ENCODE measurements at regions not wholly inside any gene's neighbourhood (a gene's known extent, or its start where the extent isn't known, plus 50 kb on each side); places are given as distances from the start of the nearest gene placed in this dataset.
A peak's percentile ranks its signal among the peaks of the same experiment; 100 is the strongest.
"Not testable (repeated sequence)": the region's sequence is repeated elsewhere in the genome, so short reads cannot be mapped to it uniquely, and the experiment has no call there.

GRCh38 chr16:48081656-48082055 is 74.1 kb downstream of the ABCC12 start:
- Mint-ChIP-seq H3K36me3 (no peaks in the 10 kb centered on the region), H3K4me1 (no peaks in the 10 kb centered on the region), H3K27ac (no peak overlapping the region), H3K9me3 (no peaks in the 10 kb centered on the region), H3K27me3 (no peaks in the 10 kb centered on the region), H3K4me3 (no peak overlapping the region)
- DNase-seq = no peak
- CTCF ChIA-PET = no interaction called here

GRCh38 chr16:48076455-48077012 is 79.3 kb downstream of the ABCC12 start:
- no peaks in the 10 kb centered on the region for H3K36me3 Mint-ChIP-seq
- no peaks in the 10 kb centered on the region for H3K4me1 Mint-ChIP-seq
- no peaks in the 10 kb centered on the region for H3K9me3 Mint-ChIP-seq
- no peak for DNase-seq
- H3K4me3 Mint-ChIP-seq = no peak overlapping the region
- no peak overlapping the region for H3K27ac Mint-ChIP-seq
- H3K27me3 Mint-ChIP-seq = peaks cover 4% of the 10 kb centered on the region
- CTCF ChIA-PET = no interaction called here

GRCh38 chr16:48075398-48075797 is 80.4 kb downstream of the ABCC12 start:
- no peaks in the 10 kb centered on the region for H3K9me3 Mint-ChIP-seq
- CTCF ChIA-PET = no interaction called here
- no peaks in the 10 kb centered on the region for H3K36me3 Mint-ChIP-seq
- H3K4me1 Mint-ChIP-seq = no peaks in the 10 kb centered on the region
- no peak for DNase-seq
- peaks cover 4% of the 10 kb centered on the region for H3K27me3 Mint-ChIP-seq
- H3K27ac Mint-ChIP-seq = no peak overlapping the region
- no peak overlapping the region for H3K4me3 Mint-ChIP-seq

GRCh38 chr16:48067388-48067787 is 88.4 kb downstream of the ABCC12 start:
- Mint-ChIP-seq H3K4me1 (no peaks in the 10 kb centered on the region), H3K4me3 (no peak overlapping the region), H3K27me3 (peaks cover 3% of the 10 kb centered on the region), H3K36me3 (no peaks in the 10 kb centered on the region), H3K9me3 (peaks cover 2% of the 10 kb centered on the region), H3K27ac (no peak overlapping the region)
- CTCF ChIA-PET = no interaction called here
- DNase-seq = no peak

GRCh38 chr16:48064971-48065370 is 90.8 kb downstream of the ABCC12 start:
- H3K27ac Mint-ChIP-seq = no peak overlapping the region
- DNase-seq = no peak
- no peak overlapping the region for H3K4me3 Mint-ChIP-seq
- peaks cover 2% of the 10 kb centered on the region for H3K9me3 Mint-ChIP-seq
- peaks cover 3% of the 10 kb centered on the region for H3K27me3 Mint-ChIP-seq
- no peaks in the 10 kb centered on the region for H3K36me3 Mint-ChIP-seq
- no peaks in the 10 kb centered on the region for H3K4me1 Mint-ChIP-seq
- CTCF ChIA-PET = no interaction called here

- no peaks in the 10 kb centered on the region for H3K36me3 Mint-ChIP-seq
- no peaks in the 10 kb centered on the region for H3K4me1 Mint-ChIP-seq
- CTCF ChIA-PET = no interaction called here
- peaks cover 3% of the 10 kb centered on the region for H3K27me3 Mint-ChIP-seq
- H3K4me3 Mint-ChIP-seq = no peak overlapping the region
- H3K27ac Mint-ChIP-seq = no peak overlapping the region
- DNase-seq = no peak
- H3K9me3 Mint-ChIP-seq = peaks cover 2% of the 10 kb centered on the region
Measured at GRCh38 chr16:48062681-48063080, 93.1 kb downstream of the ABCC12 start.

- H3K27me3 Mint-ChIP-seq = peaks cover 8% of the 10 kb centered on the region
- no peak overlapping the region for H3K4me3 Mint-ChIP-seq
- DNase-seq = no peak
- H3K4me1 Mint-ChIP-seq = peaks cover 2% of the 10 kb centered on the region
- H3K36me3 Mint-ChIP-seq = no peaks in the 10 kb centered on the region
- H3K9me3 Mint-ChIP-seq = peaks cover 2% of the 10 kb centered on the region
- H3K27ac Mint-ChIP-seq = no peak overlapping the region
- CTCF ChIA-PET = no interaction called here
Measured at GRCh38 chr16:48059936-48060335, 95.9 kb downstream of the ABCC12 start.

- H3K36me3 Mint-ChIP-seq, H3K4me3 Mint-ChIP-seq, H3K9me3 Mint-ChIP-seq, DNase-seq, CTCF ChIA-PET, H3K27ac Mint-ChIP-seq, H3K4me1 Mint-ChIP-seq: not testable (repeated sequence)
- H3K27me3 Mint-ChIP-seq = peaks cover 15% of the 10 kb centered on the region
Measured at GRCh38 chr16:48059190-48059589, 96.6 kb downstream of the ABCC12 start.

GRCh38 chr16:48057048-48057447 is 98.7 kb downstream of the ABCC12 start:
- peaks cover 5% of the 10 kb centered on the region for H3K4me1 Mint-ChIP-seq
- CTCF ChIA-PET = interaction anchor here (5.1 kb wide), 1 partner anchor 913 kb away, joined by 41 read pairs; the partner anchor contains the start of gene NETO2
- H3K27ac Mint-ChIP-seq = no peak overlapping the region

GRCh38 chr16:48054881-48055601 is 100.8 kb downstream of the ABCC12 start:
- no peaks in the 10 kb centered on the region for H3K9me3 Mint-ChIP-seq
- H3K4me1 Mint-ChIP-seq = peaks cover 5% of the 10 kb centered on the region
- CTCF ChIA-PET = interaction anchor here (0.6 to 5.1 kb wide), 7 partner anchors 35 to 1017 kb away, joined by 3 to 41 read pairs (median 3); partner anchors contain the start of gene NETO2
- no peak overlapping the region for H3K27ac Mint-ChIP-seq
- H3K4me3 Mint-ChIP-seq = no peak overlapping the region
- DNase-seq = peak; percentile 57
- peaks cover 22% of the 10 kb centered on the region for H3K27me3 Mint-ChIP-seq
- no peaks in the 10 kb centered on the region for H3K36me3 Mint-ChIP-seq

More at GRCh38 chr16:48057048-48057447, 98.7 kb downstream of the ABCC12 start:
- H3K27me3 Mint-ChIP-seq = peaks cover 22% of the 10 kb centered on the region
- H3K36me3 Mint-ChIP-seq = no peaks in the 10 kb centered on the region
- H3K9me3 Mint-ChIP-seq = no peaks in the 10 kb centered on the region
- no peak for DNase-seq
- no peak overlapping the region for H3K4me3 Mint-ChIP-seq

GRCh38 chr16:48053418-48053745 is 102.4 kb downstream of the ABCC12 start:
- H3K36me3 Mint-ChIP-seq = no peaks in the 10 kb centered on the region
- CTCF ChIA-PET = interaction anchor here (0.6 to 5.1 kb wide), 3 partner anchors 330 to 1083 kb away, joined by 3 to 41 read pairs (median 4); partner anchors contain the start of gene NETO2
- H3K27ac Mint-ChIP-seq = no peak overlapping the region
- peaks cover 5% of the 10 kb centered on the region for H3K4me1 Mint-ChIP-seq
- no peak for DNase-seq
- H3K4me3 Mint-ChIP-seq = no peak overlapping the region
- no peaks in the 10 kb centered on the region for H3K9me3 Mint-ChIP-seq
- peaks cover 22% of the 10 kb centered on the region for H3K27me3 Mint-ChIP-seq

- no peaks in the 10 kb centered on the region for H3K36me3 Mint-ChIP-seq
- no peaks in the 10 kb centered on the region for H3K9me3 Mint-ChIP-seq
- peaks cover 22% of the 10 kb centered on the region for H3K27me3 Mint-ChIP-seq
- H3K4me3 Mint-ChIP-seq = no peak overlapping the region
- CTCF ChIA-PET = interaction anchor here (0.6 to 5.1 kb wide), 5 partner anchors 84 to 1082 kb away, joined by 3 to 41 read pairs (median 3); partner anchors contain the start of gene NETO2
- DNase-seq = no peak
- H3K27ac Mint-ChIP-seq = no peak overlapping the region
- H3K4me1 Mint-ChIP-seq = peaks cover 5% of the 10 kb centered on the region
Measured at GRCh38 chr16:48052731-48053417, 102.9 kb downstream of the ABCC12 start.

- no peak overlapping the region for H3K27ac Mint-ChIP-seq
- H3K4me1 Mint-ChIP-seq = peaks cover 5% of the 10 kb centered on the region
- DNase-seq = no peak
- H3K4me3 Mint-ChIP-seq = no peak overlapping the region
- peaks cover 25% of the 10 kb centered on the region for H3K27me3 Mint-ChIP-seq
- CTCF ChIA-PET = no interaction called here
- no peaks in the 10 kb centered on the region for H3K36me3 Mint-ChIP-seq
- H3K9me3 Mint-ChIP-seq = no peaks in the 10 kb centered on the region
Measured at GRCh38 chr16:48050871-48051270, 104.9 kb downstream of the ABCC12 start.

GRCh38 chr16:48049847-48050246 is 105.9 kb downstream of the ABCC12 start:
- Mint-ChIP-seq H3K4me3 (no peak overlapping the region), H3K27me3 (peaks cover 16% of the 10 kb centered on the region), H3K4me1 (peaks cover 2% of the 10 kb centered on the region), H3K27ac (no peak overlapping the region), H3K36me3 (no peaks in the 10 kb centered on the region), H3K9me3 (no peaks in the 10 kb centered on the region)
- no peak for DNase-seq
- CTCF ChIA-PET = no interaction called here

- H3K4me3 Mint-ChIP-seq = no peak overlapping the region
- peaks cover 3% of the 10 kb centered on the region for H3K27me3 Mint-ChIP-seq
- no peak for DNase-seq
- H3K4me1 Mint-ChIP-seq = no peaks in the 10 kb centered on the region
- no peaks in the 10 kb centered on the region for H3K9me3 Mint-ChIP-seq
- no peaks in the 10 kb centered on the region for H3K36me3 Mint-ChIP-seq
- CTCF ChIA-PET = no interaction called here
- H3K27ac Mint-ChIP-seq = no peak overlapping the region
Measured at GRCh38 chr16:48047720-48048119, 108.1 kb downstream of the ABCC12 start.

Data from activated naive CD4-positive, alpha-beta T cell treated with anti-CD3 and anti-CD28 coated beads, Interleukin-2, amount 10 ng/mL, durations not matched to agents 7 days and 5 days (primary cell).